ENCODE measurements at regions not wholly inside any gene's neighbourhood (a gene's known extent, or its start where the extent isn't known, plus 50 kb on each side); places are given as distances from the start of the nearest gene placed in this dataset.

- DNase-seq (ENCODE audit: low read depth in 2 of 2): no peak
Observed at GRCh38 chr16:26281381-26282110, 589.8 kb downstream of the HS3ST4 start.

- no peak for DNase-seq (ENCODE audit: low read depth in 2 of 2)
Observed at GRCh38 chr16:26295625-26296304, 604.0 kb downstream of the HS3ST4 start.

- no peak for DNase-seq (ENCODE audit: low read depth in 2 of 2)
Observed at GRCh38 chr16:26301516-26301915, 609.8 kb downstream of the HS3ST4 start.

- DNase-seq (ENCODE audit: low read depth in 2 of 2): no peak
Observed at GRCh38 chr16:26316683-26317464, 625.1 kb downstream of the HS3ST4 start.

GRCh38 chr16:26317885-26318284 lies 626.1 kb downstream of the HS3ST4 start:
- no peak for DNase-seq (ENCODE audit: low read depth in 2 of 2)

GRCh38 chr16:26330654-26331053 lies 638.9 kb downstream of the HS3ST4 start:
- DNase-seq (ENCODE audit: low read depth in 2 of 2): no peak

- DNase-seq (ENCODE audit: low read depth in 2 of 2): no peak
Observed at GRCh38 chr16:26334218-26335111, 642.7 kb downstream of the HS3ST4 start.

GRCh38 chr16:26335236-26335853 lies 643.6 kb downstream of the HS3ST4 start:
- no peak for DNase-seq (ENCODE audit: low read depth in 2 of 2)

- DNase-seq (ENCODE audit: low read depth in 2 of 2): no peak
Observed at GRCh38 chr16:26342621-26343020, 650.9 kb downstream of the HS3ST4 start.

GRCh38 chr16:26344240-26344776 lies 652.5 kb downstream of the HS3ST4 start:
- DNase-seq (ENCODE audit: low read depth in 2 of 2): no peak

- DNase-seq (ENCODE audit: low read depth in 2 of 2): no peak
Observed at GRCh38 chr16:26344976-26345375, 653.2 kb downstream of the HS3ST4 start.

GRCh38 chr16:26345966-26346365 lies 654.2 kb downstream of the HS3ST4 start:
- no peak for DNase-seq (ENCODE audit: low read depth in 2 of 2)

- no peak for DNase-seq (ENCODE audit: low read depth in 2 of 2)
Observed at GRCh38 chr16:26348095-26348494, 656.3 kb downstream of the HS3ST4 start.

GRCh38 chr16:26360867-26361266 lies 669.1 kb downstream of the HS3ST4 start:
- DNase-seq (ENCODE audit: low read depth in 2 of 2): no peak

- no peak for DNase-seq (ENCODE audit: low read depth in 2 of 2)
Observed at GRCh38 chr16:26363581-26363980, 671.8 kb downstream of the HS3ST4 start.

GRCh38 chr16:26365161-26365940 lies 673.6 kb downstream of the HS3ST4 start:
- DNase-seq (ENCODE audit: low read depth in 2 of 2): no peak

GRCh38 chr16:26371349-26371869 lies 679.6 kb downstream of the HS3ST4 start:
- no peak for DNase-seq (ENCODE audit: low read depth in 2 of 2)

- DNase-seq (ENCODE audit: low read depth in 2 of 2): no peak
Observed at GRCh38 chr16:26374279-26374925, 682.6 kb downstream of the HS3ST4 start.

- DNase-seq (ENCODE audit: low read depth in 2 of 2): no peak
Observed at GRCh38 chr16:26382586-26382985, 684.1 kb upstream of the C16orf82 start.
